ENCODE measurements at regions not wholly inside any gene's neighbourhood (a gene's known extent, or its start where the extent isn't known, plus 50 kb on each side); places are given as distances from the start of the nearest gene placed in this dataset.

GRCh38 chr2:56455642-56456041, 271.9 kb downstream of the CCDC85A start:
- no peak for TF ChIP-seq CTCF (IDR thresholded peaks at IDR 0.05; ENCODE audit: borderline replicate concordance, control extremely low read depth, extremely low read depth, insufficient read depth, missing control alignments)
- no peak for DNase-seq (ENCODE audit: low spot score)
- in situ Hi-C loops (cut with MboI; ENCODE audit: low sequenced_read_pairs, unreplicated experiment) = no loop called here

- DNase-seq (ENCODE audit: low spot score) = no peak
- TF ChIP-seq CTCF (IDR thresholded peaks at IDR 0.05; ENCODE audit: borderline replicate concordance, control extremely low read depth, extremely low read depth, insufficient read depth, missing control alignments) = no peak
- in situ Hi-C loops (cut with MboI; ENCODE audit: low sequenced_read_pairs, unreplicated experiment) = no loop called here
Observed at GRCh38 chr2:56456791-56457190, 273.0 kb downstream of the CCDC85A start.

GRCh38 chr2:56460508-56460907, 276.7 kb downstream of the CCDC85A start:
- in situ Hi-C loops (cut with MboI; ENCODE audit: low sequenced_read_pairs, unreplicated experiment) = no loop called here
- DNase-seq (ENCODE audit: low spot score) = no peak
- no peak for TF ChIP-seq CTCF (IDR thresholded peaks at IDR 0.05; ENCODE audit: borderline replicate concordance, control extremely low read depth, extremely low read depth, insufficient read depth, missing control alignments)

DNA sequence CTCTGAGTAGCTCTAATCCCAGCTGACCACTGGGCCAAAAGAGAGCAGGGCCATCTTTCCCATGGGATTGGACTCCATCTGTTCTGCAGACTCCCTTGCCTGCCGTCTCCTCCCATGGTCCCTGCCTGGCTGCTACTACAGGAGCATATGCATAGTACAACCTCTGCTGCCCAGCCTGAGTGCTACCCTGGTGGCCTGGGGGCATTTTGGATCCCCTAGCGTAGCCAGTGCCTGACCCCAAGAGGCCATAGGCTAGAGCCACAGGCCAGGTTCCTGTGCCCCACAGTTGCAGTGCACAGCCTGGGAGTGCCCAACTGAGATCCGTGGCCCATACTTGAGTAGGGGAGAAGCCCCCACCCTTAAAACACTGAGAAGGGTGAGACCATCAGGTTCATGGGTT, 280.3 kb downstream of the CCDC85A start:
- in situ Hi-C loops (cut with MboI; ENCODE audit: low sequenced_read_pairs, unreplicated experiment) = no loop called here
- DNase-seq (ENCODE audit: low spot score) = no peak

DNA sequence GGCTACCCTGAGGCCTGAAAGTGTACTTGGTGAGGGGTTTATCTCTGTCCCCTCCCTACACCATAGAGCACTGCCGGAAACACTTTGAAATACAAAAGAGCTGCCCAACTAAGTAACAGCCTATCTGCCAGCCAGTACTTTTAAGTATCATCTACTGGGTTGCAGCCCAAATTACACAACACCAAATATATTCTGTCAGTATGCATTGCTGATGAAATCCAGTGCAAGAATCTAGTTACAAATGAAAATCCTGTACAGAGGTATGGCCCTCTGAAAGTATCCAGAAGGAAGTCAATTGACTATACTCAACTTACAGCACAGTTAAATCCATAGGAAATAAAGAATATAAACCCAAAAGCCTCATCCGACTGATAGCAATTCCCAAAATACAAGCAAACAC, 280.8 kb downstream of the CCDC85A start:
- no peak for DNase-seq (ENCODE audit: low spot score)
- TF ChIP-seq CTCF (IDR thresholded peaks at IDR 0.05; ENCODE audit: borderline replicate concordance, control extremely low read depth, extremely low read depth, insufficient read depth, missing control alignments) = no peak
- in situ Hi-C loops (cut with MboI; ENCODE audit: low sequenced_read_pairs, unreplicated experiment) = no loop called here

More for the DNA sequence above, 280.3 kb downstream of the CCDC85A start:
- TF ChIP-seq CTCF (IDR thresholded peaks at IDR 0.05; ENCODE audit: borderline replicate concordance, control extremely low read depth, extremely low read depth, insufficient read depth, missing control alignments) = no peak

- TF ChIP-seq CTCF (IDR thresholded peaks at IDR 0.05; ENCODE audit: borderline replicate concordance, control extremely low read depth, extremely low read depth, insufficient read depth, missing control alignments) = no peak
- in situ Hi-C loops (cut with MboI; ENCODE audit: low sequenced_read_pairs, unreplicated experiment) = no loop called here
- DNase-seq (ENCODE audit: low spot score) = no peak
Observed at GRCh38 chr2:56465491-56465890, 281.7 kb downstream of the CCDC85A start.

- TF ChIP-seq CTCF (IDR thresholded peaks at IDR 0.05; ENCODE audit: borderline replicate concordance, control extremely low read depth, extremely low read depth, insufficient read depth, missing control alignments) = no peak
- in situ Hi-C loops (cut with MboI; ENCODE audit: low sequenced_read_pairs, unreplicated experiment) = no loop called here
- no peak for DNase-seq (ENCODE audit: low spot score)
Observed at GRCh38 chr2:56473524-56473923, 289.7 kb downstream of the CCDC85A start.

Data from GM13976 (cell line).